ENCODE measurements at regions not wholly inside any gene's neighbourhood (a gene's known extent, or its start where the extent isn't known, plus 50 kb on each side); places are given as distances from the start of the nearest gene placed in this dataset.
"Not testable (repeated sequence)": the region's sequence is repeated elsewhere in the genome, so short reads cannot be mapped to it uniquely, and the experiment has no call there.

- DNase-seq: no peak
These were observed 473.6 kb upstream of the FTMT start for GRCh38 chr5:121378046-121378445.

- no peak for DNase-seq
These were observed 472.9 kb upstream of the FTMT start for GRCh38 chr5:121378559-121379359.

- DNase-seq: no peak
These were observed 471.6 kb upstream of the FTMT start for GRCh38 chr5:121380066-121380465.

GRCh38 chr5:121384359-121384758 is 467.3 kb upstream of the FTMT start:
- DNase-seq: no peak

- no peak for DNase-seq
These were observed 465.3 kb upstream of the FTMT start for GRCh38 chr5:121386334-121386733.

- DNase-seq: no peak
These were observed 455.0 kb upstream of the FTMT start for GRCh38 chr5:121396716-121397115.

GRCh38 chr5:121399879-121400278 is 451.8 kb upstream of the FTMT start:
- DNase-seq: no peak

GRCh38 chr5:121408778-121409177 is 442.9 kb upstream of the FTMT start:
- no peak for DNase-seq

- DNase-seq: no peak
These were observed 436.4 kb upstream of the FTMT start for GRCh38 chr5:121415270-121415669.

- DNase-seq: no peak
These were observed 430.0 kb upstream of the FTMT start for GRCh38 chr5:121421646-121422045.

GRCh38 chr5:121424976-121425375 is 426.7 kb upstream of the FTMT start:
- DNase-seq: no peak

GRCh38 chr5:121426153-121426552 is 425.5 kb upstream of the FTMT start:
- DNase-seq: no peak

GRCh38 chr5:121429761-121430160 is 421.9 kb upstream of the FTMT start:
- no peak for DNase-seq

- DNase-seq: peak; percentile 2
These were observed 421.1 kb upstream of the FTMT start for GRCh38 chr5:121430538-121430937.

GRCh38 chr5:121445511-121445910 is 406.2 kb upstream of the FTMT start:
- DNase-seq: no peak

- no peak for DNase-seq
These were observed 389.2 kb upstream of the FTMT start for GRCh38 chr5:121462441-121462840.

GRCh38 chr5:121471222-121471621 is 380.5 kb upstream of the FTMT start:
- not testable (repeated sequence) for DNase-seq

GRCh38 chr5:121478636-121479035 is 373.0 kb upstream of the FTMT start:
- DNase-seq: no peak

GRCh38 chr5:121479337-121479736 is 372.3 kb upstream of the FTMT start:
- DNase-seq: no peak

- DNase-seq: no peak
These were observed 366.4 kb upstream of the FTMT start for GRCh38 chr5:121485281-121485680.

- DNase-seq: not testable (repeated sequence)
These were observed 365.7 kb upstream of the FTMT start for GRCh38 chr5:121485999-121486398.

- no peak for DNase-seq
These were observed 361.7 kb upstream of the FTMT start for GRCh38 chr5:121489972-121490371.

- no peak for DNase-seq
These were observed 354.5 kb upstream of the FTMT start for GRCh38 chr5:121497176-121497575.

GRCh38 chr5:121500310-121500709 is 351.4 kb upstream of the FTMT start:
- no peak for DNase-seq
